SK-N-SH (cell line): ENCODE measurements at regions not wholly inside any gene's neighbourhood (a gene's known extent, or its start where the extent isn't known, plus 50 kb on each side); places are given as distances from the start of the nearest gene placed in this dataset.

ENCODE experiments used
- CTCF ChIA-PET: fragments of 300-600, 350-600 bp; formaldehyde crosslinking; extraction: SDS; loops from one replicate; lab custom pipeline; 2021; lab: Yijun Ruan, JAX
- POLR2A ChIA-PET: fragments of 350-600 bp; sonication (Branson Sonifier 250); formaldehyde crosslinking; extraction: SDS; loops from one replicate; lab custom pipeline; 2020; ENCODE audit warnings: antibody characterized with exemption, inconsistent platforms; lab: Yijun Ruan, JAX
- DNase-seq: peaks from one replicate; pipeline ENCODE4 v3.0.0; 2012
- H2AFZ ChIP-seq: fragments of 200-600 bp; sonication (generic); 2 replicates; pipeline ENCODE4 v1.8.1; 2016; ENCODE audit warnings: antibody characterized with exemption, mild to moderate bottlenecking, low read depth
- H3F3A ChIP-seq: fragments of 200-600 bp; sonication (generic); replicated peaks from 2 replicates; pipeline ENCODE3; 2016; ENCODE audit warnings: antibody characterized with exemption, mild to moderate bottlenecking; ENCODE audit not compliant: insufficient read depth
- H3K27ac ChIP-seq, 2 experiments: fragments of 200-500 bp in 1 of 2; fragments of 200-600 bp in 1 of 2; sonication (Bioruptor generic) in 1 of 2; sonication (generic), shearing (Covaris generic) in 1 of 2; 2 replicates each; pipeline versions ENCODE4 v1.5.1 to v1.6.1; 2014 to 2016; ENCODE audit warnings: low read depth in 2 of 2, inconsistent platforms in 1 of 2, low read length in 1 of 2, mild to moderate bottlenecking in 1 of 2, mixed read lengths in 1 of 2
- H3K27me3 ChIP-seq: fragments of 200-600 bp; sonication (generic), shearing (Covaris generic); 2 replicates; pipeline ENCODE4 v1.6.1; 2016; ENCODE audit warnings: mixed run types; ENCODE audit not compliant: insufficient read depth
- H3K36me3 ChIP-seq, 2 experiments: fragments of 200-500 bp in 1 of 2; fragments of 200-600 bp in 1 of 2; sonication (Bioruptor generic) in 1 of 2; sonication (generic) in 1 of 2; replicated peaks in 1 of 2; 2 replicates each; pipeline versions ENCODE3 to v1.5.1; 2014 to 2016; ENCODE audit warnings: low read length in 1 of 2, mild to moderate bottlenecking in 1 of 2; ENCODE audit not compliant: insufficient read depth in 2 of 2, control insufficient read depth in 1 of 2
- H3K4me1 ChIP-seq, 2 experiments: fragments of 200-500 bp in 1 of 2; fragments of 200-600 bp in 1 of 2; sonication (Bioruptor generic) in 1 of 2; sonication (generic), shearing (Covaris generic) in 1 of 2; 2 replicates each; pipeline versions ENCODE4 v1.5.1 to v1.6.1; 2014 to 2016; ENCODE audit warnings: low read depth in 1 of 2, low read length in 1 of 2, mixed run types in 1 of 2; ENCODE audit not compliant: insufficient read depth in 2 of 2, control insufficient read depth in 1 of 2
- H3K4me2 ChIP-seq: fragments of 200-600 bp; sonication (generic), shearing (Covaris generic); 2 replicates; pipeline ENCODE4 v1.6.1; 2017; ENCODE audit warnings: mixed run types
- H3K4me3 ChIP-seq, 2 experiments: fragments of 200-500 bp in 1 of 2; fragments of 200-600 bp in 1 of 2; sonication (Bioruptor generic) in 1 of 2; sonication (generic), shearing (Covaris generic) in 1 of 2; 2 replicates each; pipeline versions ENCODE4 v1.5.1 to v1.8.1; 2014 to 2016; ENCODE audit warnings: low read depth in 2 of 2, inconsistent platforms in 1 of 2, low read length in 1 of 2, mild to moderate bottlenecking in 1 of 2, mixed read lengths in 1 of 2, moderate library complexity in 1 of 2
- H3K79me2 ChIP-seq: fragments of 200-600 bp; sonication (generic); 2 replicates; pipeline ENCODE4 v1.8.1; 2017; ENCODE audit warnings: mild to moderate bottlenecking; ENCODE audit not compliant: insufficient read depth
- H3K9ac ChIP-seq: fragments of 200-600 bp; sonication (generic); 2 replicates; pipeline ENCODE4 v1.6.1; 2017; ENCODE audit warnings: mixed run types
- H3K9me2 ChIP-seq: fragments of 200-600 bp; sonication (generic); 2 replicates; pipeline ENCODE4 v1.6.1; 2017; ENCODE audit warnings: mixed run types
- H3K9me3 ChIP-seq: fragments of 200-600 bp; sonication (generic); 2 replicates; pipeline ENCODE4 v1.6.1; 2017; ENCODE audit warnings: mixed run types, mild to moderate bottlenecking, moderate library complexity
- H4K20me1 ChIP-seq: fragments of 200-600 bp; sonication (generic); 2 replicates; pipeline ENCODE4 v1.6.1; 2017; ENCODE audit warnings: mild to moderate bottlenecking, mixed run types; ENCODE audit not compliant: insufficient read depth
- EP300 ChIP-seq, 2 experiments: IDR thresholded peaks; 2 replicates each; pipeline versions ENCODE4 v1.4.0 to v1.6.1; 2012; ENCODE audit warnings: borderline replicate concordance in 1 of 2, low read depth in 1 of 2, low read length in 1 of 2
- EZH2phosphoT487 ChIP-seq: fragments of 200-600 bp; sonication (generic); IDR thresholded peaks from 2 replicates; pipeline ENCODE4 v1.6.1; 2017; ENCODE audit warnings: low read depth, mixed run types, mild to moderate bottlenecking, antibody characterized with exemption, moderate library complexity, borderline replicate concordance
- FOSL2 ChIP-seq: IDR thresholded peaks from 2 replicates; pipeline ENCODE4 v1.4.0; 2012; ENCODE audit warnings: low read depth, mild to moderate bottlenecking, moderate library complexity, borderline replicate concordance
- FOXM1 ChIP-seq: IDR thresholded peaks from 2 replicates; pipeline ENCODE4 v1.4.0; 2012; ENCODE audit warnings: low read depth, mild to moderate bottlenecking
- JUND ChIP-seq: IDR thresholded peaks from 2 replicates; pipeline ENCODE4 v1.4.0; 2012
- MEF2A ChIP-seq: IDR thresholded peaks from 2 replicates; pipeline ENCODE4 v1.4.0; 2012; ENCODE audit warnings: low read depth, borderline replicate concordance
- NFIC ChIP-seq: IDR thresholded peaks from 2 replicates; pipeline ENCODE4 v1.4.0; 2012; ENCODE audit warnings: borderline replicate concordance
- RFX5 ChIP-seq: IDR thresholded peaks from 2 replicates; pipeline ENCODE4 v1.6.1; 2012; ENCODE audit warnings: mild to moderate bottlenecking, improper control_type of control experiment, low read length
- RXRA ChIP-seq: IDR thresholded peaks from 2 replicates; pipeline ENCODE4 v1.4.0; 2012; ENCODE audit warnings: low read depth, mild to moderate bottlenecking, borderline replicate concordance
- TAF1 ChIP-seq: IDR thresholded peaks from 2 replicates; pipeline ENCODE4 v1.6.1; 2012; ENCODE audit warnings: low read depth, mild to moderate bottlenecking, low read length, moderate library complexity, borderline replicate concordance
- TCF12 ChIP-seq: IDR thresholded peaks from 2 replicates; pipeline ENCODE4 v1.4.0; 2012
- TEAD4 ChIP-seq: IDR thresholded peaks from 2 replicates; pipeline ENCODE4 v1.4.0; 2012; ENCODE audit warnings: mild to moderate bottlenecking, borderline replicate concordance; ENCODE audit not compliant: insufficient read depth
- YY1 ChIP-seq: IDR thresholded peaks from 2 replicates; pipeline ENCODE4 v1.4.0; 2012; ENCODE audit warnings: low read depth, mild to moderate bottlenecking
- WGBS: methylation state at CpG from one replicate; pipeline ENCODE4 v1.1.6; 2017; ENCODE audit warnings: low lambda C conversion rate; 5-methylcytosine and 5-hydroxymethylcytosine counted together
- TF ChIP-seq, protein P1 (sequence below): fragments of 200-600 bp; sonication (generic); IDR thresholded peaks from 2 replicates; pipeline ENCODE4 v1.6.1; 2017; ENCODE audit warnings: antibody characterized with exemption, mild to moderate bottlenecking, moderate library complexity
- TF ChIP-seq, protein P2 (sequence below): IDR thresholded peaks from 2 replicates; pipeline ENCODE4; 2012
- TF ChIP-seq, protein P3 (sequence below): fragments of 150-350 bp; IDR thresholded peaks from 2 replicates; pipeline ENCODE4 v1.6.1; 2016; ENCODE audit warnings: mild to moderate bottlenecking, low read depth, low read length
- TF ChIP-seq, protein P4 (sequence below): IDR thresholded peaks from 2 replicates; pipeline ENCODE4 v1.6.1; 2012; ENCODE audit warnings: mild to moderate bottlenecking, low read depth, low read length, moderate library complexity
- TF ChIP-seq, protein P5 (sequence below): IDR thresholded peaks from 2 replicates; pipeline ENCODE4 v1.4.0; 2012; ENCODE audit warnings: low read depth

DNA sequence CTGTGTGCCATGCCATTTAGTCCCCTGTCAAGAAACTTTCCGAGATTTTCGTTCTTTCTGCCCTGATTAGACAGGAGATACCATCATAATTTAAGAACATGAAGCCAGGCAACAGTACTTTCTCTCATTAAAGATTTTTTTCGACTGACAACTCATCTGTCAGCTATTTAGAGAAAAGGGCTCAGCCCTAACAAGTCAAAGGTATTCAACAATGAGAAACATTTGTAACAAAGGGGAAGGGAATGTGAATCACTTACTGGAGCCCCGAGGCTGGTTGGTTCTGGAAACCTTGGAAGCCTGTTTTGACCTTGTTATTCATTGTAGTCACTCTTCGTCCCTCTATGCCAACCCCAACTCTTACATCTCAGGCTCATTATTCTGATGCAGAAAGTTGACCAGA, 199.4 kb downstream of the SPP2 start:
- Histone ChIP-seq H3K4me1 (peaks cover 0 to 41% of the 10 kb centered on the region in 2 experiments), H2AFZ (no peak overlapping the region), H3K27me3 (no peaks in the 10 kb centered on the region), H3K4me2 (peak overlapping the region; percentile 61; the same call in 1 of the 2 replicates), H3K9ac (peak overlapping the region; percentile 74), H3K4me3 (no peak overlapping the region), H3K9me2 (no peaks in the 10 kb centered on the region), H3K9me3 (no peaks in the 10 kb centered on the region)
- POLR2A ChIA-PET: no interaction called here
- CTCF ChIA-PET: interaction anchor here (1.3 kb wide), 1 partner anchor 8 kb away, joined by 5 read pairs; no protein-coding TSS in a partner anchor
- DNase-seq: no peak
- TF ChIP-seq TAF1 (no peak), JUND (peak; percentile 86), EP300 (IDR thresholded peaks at IDR 0.05; ENCODE audit: borderline replicate concordance in 1 of 2, low read depth in 1 of 2, low read length in 1 of 2) (peak in 1 of 2 experiments; percentile 87; a peak in 2 of 4 replicates), EZH2phosphoT487 (no peak), TCF12 (peak; percentile 78), FOXM1 (peak; percentile 60; the same call in 1 of the 2 replicates), FOSL2 (peak; percentile 71; the same call in 1 of the 2 replicates), YY1 (peak; percentile 31; the same call in 1 of the 2 replicates), MEF2A (peak; percentile 28; the same call in 1 of the 2 replicates), TEAD4 (peak; percentile 79), RFX5 (no peak), RXRA (peak; percentile 76), NFIC (peak; percentile 46)
- TF ChIP-seq, protein P1, sequence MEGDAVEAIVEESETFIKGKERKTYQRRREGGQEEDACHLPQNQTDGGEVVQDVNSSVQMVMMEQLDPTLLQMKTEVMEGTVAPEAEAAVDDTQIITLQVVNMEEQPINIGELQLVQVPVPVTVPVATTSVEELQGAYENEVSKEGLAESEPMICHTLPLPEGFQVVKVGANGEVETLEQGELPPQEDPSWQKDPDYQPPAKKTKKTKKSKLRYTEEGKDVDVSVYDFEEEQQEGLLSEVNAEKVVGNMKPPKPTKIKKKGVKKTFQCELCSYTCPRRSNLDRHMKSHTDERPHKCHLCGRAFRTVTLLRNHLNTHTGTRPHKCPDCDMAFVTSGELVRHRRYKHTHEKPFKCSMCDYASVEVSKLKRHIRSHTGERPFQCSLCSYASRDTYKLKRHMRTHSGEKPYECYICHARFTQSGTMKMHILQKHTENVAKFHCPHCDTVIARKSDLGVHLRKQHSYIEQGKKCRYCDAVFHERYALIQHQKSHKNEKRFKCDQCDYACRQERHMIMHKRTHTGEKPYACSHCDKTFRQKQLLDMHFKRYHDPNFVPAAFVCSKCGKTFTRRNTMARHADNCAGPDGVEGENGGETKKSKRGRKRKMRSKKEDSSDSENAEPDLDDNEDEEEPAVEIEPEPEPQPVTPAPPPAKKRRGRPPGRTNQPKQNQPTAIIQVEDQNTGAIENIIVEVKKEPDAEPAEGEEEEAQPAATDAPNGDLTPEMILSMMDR: no peak
- TF ChIP-seq, protein P2, sequence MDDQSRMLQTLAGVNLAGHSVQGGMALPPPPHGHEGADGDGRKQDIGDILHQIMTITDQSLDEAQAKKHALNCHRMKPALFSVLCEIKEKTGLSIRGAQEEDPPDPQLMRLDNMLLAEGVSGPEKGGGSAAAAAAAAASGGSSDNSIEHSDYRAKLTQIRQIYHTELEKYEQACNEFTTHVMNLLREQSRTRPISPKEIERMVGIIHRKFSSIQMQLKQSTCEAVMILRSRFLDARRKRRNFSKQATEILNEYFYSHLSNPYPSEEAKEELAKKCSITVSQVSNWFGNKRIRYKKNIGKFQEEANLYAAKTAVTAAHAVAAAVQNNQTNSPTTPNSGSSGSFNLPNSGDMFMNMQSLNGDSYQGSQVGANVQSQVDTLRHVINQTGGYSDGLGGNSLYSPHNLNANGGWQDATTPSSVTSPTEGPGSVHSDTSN: peak; percentile 73
- TF ChIP-seq, protein P3, sequence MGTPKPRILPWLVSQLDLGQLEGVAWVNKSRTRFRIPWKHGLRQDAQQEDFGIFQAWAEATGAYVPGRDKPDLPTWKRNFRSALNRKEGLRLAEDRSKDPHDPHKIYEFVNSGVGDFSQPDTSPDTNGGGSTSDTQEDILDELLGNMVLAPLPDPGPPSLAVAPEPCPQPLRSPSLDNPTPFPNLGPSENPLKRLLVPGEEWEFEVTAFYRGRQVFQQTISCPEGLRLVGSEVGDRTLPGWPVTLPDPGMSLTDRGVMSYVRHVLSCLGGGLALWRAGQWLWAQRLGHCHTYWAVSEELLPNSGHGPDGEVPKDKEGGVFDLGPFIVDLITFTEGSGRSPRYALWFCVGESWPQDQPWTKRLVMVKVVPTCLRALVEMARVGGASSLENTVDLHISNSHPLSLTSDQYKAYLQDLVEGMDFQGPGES: no peak
- TF ChIP-seq, protein P4, sequence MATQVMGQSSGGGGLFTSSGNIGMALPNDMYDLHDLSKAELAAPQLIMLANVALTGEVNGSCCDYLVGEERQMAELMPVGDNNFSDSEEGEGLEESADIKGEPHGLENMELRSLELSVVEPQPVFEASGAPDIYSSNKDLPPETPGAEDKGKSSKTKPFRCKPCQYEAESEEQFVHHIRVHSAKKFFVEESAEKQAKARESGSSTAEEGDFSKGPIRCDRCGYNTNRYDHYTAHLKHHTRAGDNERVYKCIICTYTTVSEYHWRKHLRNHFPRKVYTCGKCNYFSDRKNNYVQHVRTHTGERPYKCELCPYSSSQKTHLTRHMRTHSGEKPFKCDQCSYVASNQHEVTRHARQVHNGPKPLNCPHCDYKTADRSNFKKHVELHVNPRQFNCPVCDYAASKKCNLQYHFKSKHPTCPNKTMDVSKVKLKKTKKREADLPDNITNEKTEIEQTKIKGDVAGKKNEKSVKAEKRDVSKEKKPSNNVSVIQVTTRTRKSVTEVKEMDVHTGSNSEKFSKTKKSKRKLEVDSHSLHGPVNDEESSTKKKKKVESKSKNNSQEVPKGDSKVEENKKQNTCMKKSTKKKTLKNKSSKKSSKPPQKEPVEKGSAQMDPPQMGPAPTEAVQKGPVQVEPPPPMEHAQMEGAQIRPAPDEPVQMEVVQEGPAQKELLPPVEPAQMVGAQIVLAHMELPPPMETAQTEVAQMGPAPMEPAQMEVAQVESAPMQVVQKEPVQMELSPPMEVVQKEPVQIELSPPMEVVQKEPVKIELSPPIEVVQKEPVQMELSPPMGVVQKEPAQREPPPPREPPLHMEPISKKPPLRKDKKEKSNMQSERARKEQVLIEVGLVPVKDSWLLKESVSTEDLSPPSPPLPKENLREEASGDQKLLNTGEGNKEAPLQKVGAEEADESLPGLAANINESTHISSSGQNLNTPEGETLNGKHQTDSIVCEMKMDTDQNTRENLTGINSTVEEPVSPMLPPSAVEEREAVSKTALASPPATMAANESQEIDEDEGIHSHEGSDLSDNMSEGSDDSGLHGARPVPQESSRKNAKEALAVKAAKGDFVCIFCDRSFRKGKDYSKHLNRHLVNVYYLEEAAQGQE: no peak
- TF ChIP-seq, protein P5, sequence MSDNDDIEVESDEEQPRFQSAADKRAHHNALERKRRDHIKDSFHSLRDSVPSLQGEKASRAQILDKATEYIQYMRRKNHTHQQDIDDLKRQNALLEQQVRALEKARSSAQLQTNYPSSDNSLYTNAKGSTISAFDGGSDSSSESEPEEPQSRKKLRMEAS: peak; percentile 58; the same call in 1 of the 2 replicates
- TF ChIP-seq, all 33 proteins: peak for 12
- Histone ChIP-seq H4K20me1 (no peaks in the 10 kb centered on the region), H3K36me3 (no peaks in the 10 kb centered on the region), H3K27ac (peak overlapping the region; percentile 64 to 98; a peak in 3 of 4 replicates), H3K79me2 (no peaks in the 10 kb centered on the region), H3F3A (peaks cover 62% of the 10 kb centered on the region)
- 7% methylated on average over 5 of the region's 5 CpGs for WGBS
